ENCODE measurements at regions not wholly inside any gene's neighbourhood (a gene's known extent, or its start where the extent isn't known, plus 50 kb on each side); places are given as distances from the start of the nearest gene placed in this dataset.

DNA sequence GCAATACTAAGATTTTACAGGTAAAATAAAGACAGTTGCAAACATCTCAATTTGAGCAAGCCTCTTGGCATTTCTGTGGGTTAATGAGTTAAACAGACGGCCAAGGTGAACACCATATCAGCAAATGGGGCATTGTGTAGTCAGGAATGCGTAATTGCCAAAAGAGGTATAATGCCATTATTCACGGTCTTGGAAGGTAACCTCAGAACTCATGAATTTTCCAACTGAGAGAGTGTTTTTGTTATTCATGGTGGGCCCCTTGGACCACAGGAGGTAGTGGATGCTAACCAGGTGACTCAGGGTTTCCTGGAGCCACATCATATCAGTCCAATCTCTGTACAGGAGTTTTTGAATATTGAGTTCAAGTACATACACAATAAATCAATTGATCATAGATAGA is 368.0 kb upstream of the TECRL start:
- no peak overlapping the region for H3K27ac ChIP-seq
- no peaks in the 10 kb centered on the region for H3K4me1 ChIP-seq
- no peak for TF ChIP-seq CTCF (IDR thresholded peaks at IDR 0.05)
- no peak overlapping the region for H3K4me3 ChIP-seq
- H3K36me3 ChIP-seq, result no peaks in the 10 kb centered on the region
- H3K27me3 ChIP-seq (ENCODE audit: low read depth), result no peaks in the 10 kb centered on the region
- DNase-seq (no peak), ATAC-seq (no peak)
- H3K9me3 ChIP-seq, result no peaks in the 10 kb centered on the region
- intact Hi-C loops (cut with DNase I), result no loop called here

GRCh38 chr4:64776820-64777219 is 367.6 kb upstream of the TECRL start:
- Histone ChIP-seq H3K36me3 (no peaks in the 10 kb centered on the region), H3K9me3 (no peaks in the 10 kb centered on the region), H3K27me3 (ENCODE audit: low read depth) (no peaks in the 10 kb centered on the region), H3K4me1 (no peaks in the 10 kb centered on the region), H3K4me3 (no peak overlapping the region), H3K27ac (no peak overlapping the region)
- TF ChIP-seq CTCF (IDR thresholded peaks at IDR 0.05), result no peak
- no peak for DNase-seq
- intact Hi-C loops (cut with DNase I), result no loop called here
- no peak for ATAC-seq

DNA sequence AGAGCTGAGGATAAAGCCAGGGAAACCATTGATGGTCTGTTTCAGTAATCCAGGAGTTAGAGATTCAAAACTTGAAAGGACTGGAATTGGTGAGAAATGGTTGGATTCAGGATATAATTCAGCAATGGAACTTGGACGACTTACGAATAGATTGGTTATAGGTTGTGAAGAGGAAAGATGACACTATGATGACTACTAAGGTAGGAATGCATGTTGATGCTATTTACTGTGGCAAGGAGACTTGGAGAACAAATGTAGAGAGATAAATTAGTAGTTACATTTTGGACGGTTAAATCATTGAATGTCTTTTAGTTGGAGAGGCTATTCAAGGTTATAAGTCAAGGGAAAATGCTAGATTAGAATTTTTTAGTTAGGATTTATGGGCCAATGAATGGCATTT is 365.4 kb upstream of the TECRL start:
- no peak for DNase-seq
- intact Hi-C loops (cut with DNase I), result no loop called here
- Histone ChIP-seq H3K27ac (no peak overlapping the region), H3K4me3 (no peak overlapping the region), H3K4me1 (no peaks in the 10 kb centered on the region), H3K27me3 (ENCODE audit: low read depth) (no peaks in the 10 kb centered on the region), H3K9me3 (no peaks in the 10 kb centered on the region), H3K36me3 (no peaks in the 10 kb centered on the region)
- ATAC-seq, result no peak
- no peak for TF ChIP-seq CTCF (IDR thresholded peaks at IDR 0.05)

DNA sequence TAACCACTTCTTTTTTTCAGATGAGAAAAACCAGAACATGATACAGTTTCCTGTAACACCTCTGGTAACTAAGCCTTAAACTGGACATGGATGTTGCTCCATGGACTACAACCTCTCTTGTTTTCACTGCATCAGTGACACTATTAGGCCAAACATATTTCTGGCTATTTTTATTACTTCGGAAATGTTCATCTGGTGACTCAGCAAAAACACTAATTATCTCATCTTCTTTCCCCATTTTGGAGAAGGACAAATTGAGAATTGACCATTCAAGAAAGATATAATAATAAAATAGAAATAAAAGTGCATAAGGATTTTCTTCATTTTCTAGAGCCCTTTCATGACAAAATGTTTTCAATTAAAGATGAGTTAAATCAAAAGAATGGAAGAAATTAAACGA is 361.9 kb upstream of the TECRL start:
- DNase-seq, result no peak
- H3K27ac ChIP-seq, result no peak overlapping the region
- no peaks in the 10 kb centered on the region for H3K4me1 ChIP-seq
- no peak for TF ChIP-seq CTCF (IDR thresholded peaks at IDR 0.05)
- intact Hi-C loops (cut with DNase I), result no loop called here
- H3K27me3 ChIP-seq (ENCODE audit: low read depth), result no peaks in the 10 kb centered on the region
- no peaks in the 10 kb centered on the region for H3K9me3 ChIP-seq
- H3K4me3 ChIP-seq, result no peak overlapping the region
- ATAC-seq, result no peak
- H3K36me3 ChIP-seq, result no peaks in the 10 kb centered on the region

DNA sequence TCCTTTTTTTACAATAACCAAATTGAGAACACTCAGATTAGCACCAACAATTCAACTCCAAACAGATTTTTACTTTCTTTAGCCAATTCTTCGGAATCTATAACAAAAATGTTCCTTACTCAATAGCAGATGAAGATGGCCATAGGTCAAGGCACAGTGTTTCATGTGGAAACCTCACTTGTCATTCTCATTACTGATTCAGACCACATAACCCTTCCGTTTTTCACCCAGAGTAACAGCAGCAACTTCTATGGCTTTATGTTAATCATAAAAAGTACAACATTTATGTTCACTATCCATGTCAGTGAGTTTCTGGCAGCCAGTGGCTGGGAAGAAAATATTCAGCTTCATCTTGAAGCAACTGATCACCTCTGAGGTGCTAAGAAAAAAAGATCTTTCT is 358.3 kb upstream of the TECRL start:
- no peaks in the 10 kb centered on the region for H3K27me3 ChIP-seq (ENCODE audit: low read depth)
- ATAC-seq, result no peak
- H3K4me3 ChIP-seq, result no peak overlapping the region
- intact Hi-C loops (cut with DNase I), result no loop called here
- no peaks in the 10 kb centered on the region for H3K9me3 ChIP-seq
- H3K36me3 ChIP-seq, result no peaks in the 10 kb centered on the region
- no peak for TF ChIP-seq CTCF (IDR thresholded peaks at IDR 0.05)
- DNase-seq, result no peak
- no peaks in the 10 kb centered on the region for H3K4me1 ChIP-seq
- H3K27ac ChIP-seq, result no peak overlapping the region

GRCh38 chr4:64766565-64766964 is 357.3 kb upstream of the TECRL start:
- Histone ChIP-seq H3K36me3 (no peaks in the 10 kb centered on the region), H3K4me3 (no peak overlapping the region), H3K9me3 (no peaks in the 10 kb centered on the region), H3K27me3 (ENCODE audit: low read depth) (no peaks in the 10 kb centered on the region), H3K4me1 (no peaks in the 10 kb centered on the region), H3K27ac (no peak overlapping the region)
- ATAC-seq, result no peak
- no peak for TF ChIP-seq CTCF (IDR thresholded peaks at IDR 0.05)
- DNase-seq, result no peak
- intact Hi-C loops (cut with DNase I), result no loop called here

Measured in lower lobe of right lung (tissue), 2 donors.